MG63 (cell line): ENCODE measurements at regions not wholly inside any gene's neighbourhood (a gene's known extent, or its start where the extent isn't known, plus 50 kb on each side); places are given as distances from the start of the nearest gene placed in this dataset.

Source experiments
- DNase-seq: peaks from one replicate; pipeline ENCODE4 v3.0.0-alpha.2; 2020
- H3K27me3 ChIP-seq: fragments of 250-450 bp; sonication (Bioruptor Pico); 2 replicates; pipeline ENCODE4 v1.5.1; 2020; ENCODE audit warnings: mild to moderate bottlenecking, moderate library complexity
- H3K36me3 ChIP-seq: fragments of 250-450 bp; sonication (Bioruptor Pico); 2 replicates; pipeline ENCODE4 v1.5.1; 2020; ENCODE audit warnings: mild to moderate bottlenecking, moderate library complexity
- H3K4me3 ChIP-seq: fragments of 250-450 bp; sonication (Bioruptor Pico); 2 replicates; pipeline ENCODE4 v1.5.1; 2020; ENCODE audit warnings: mild to moderate bottlenecking, moderate library complexity
- H3K9me3 ChIP-seq: fragments of 250-450 bp; sonication (Bioruptor Pico); 2 replicates; pipeline ENCODE4 v1.5.1; 2020; ENCODE audit warnings: mild to moderate bottlenecking, moderate library complexity

DNA sequence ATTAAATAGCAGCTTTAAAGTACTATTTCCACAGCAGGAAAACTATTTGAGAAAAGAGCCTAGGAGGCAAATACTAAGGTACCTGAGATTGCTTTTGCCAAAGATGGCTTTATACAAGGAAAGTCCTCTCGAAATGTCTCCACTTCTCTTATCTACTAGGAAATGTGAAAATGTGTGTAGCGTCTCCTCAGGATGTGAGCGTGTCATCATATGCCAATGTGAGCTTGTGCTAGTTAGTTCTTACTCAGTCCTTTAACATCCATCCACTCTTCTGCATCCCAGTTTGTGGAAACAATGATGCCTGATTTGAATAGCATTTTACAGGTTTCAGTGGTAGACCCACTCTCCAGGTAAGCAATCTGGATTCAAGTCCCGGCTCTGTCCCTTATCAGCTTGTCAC lies 421.0 kb downstream of the DYNC2H1 start:
- no peak overlapping the region for H3K4me3 ChIP-seq
- DNase-seq: no peak
- no peaks in the 10 kb centered on the region for H3K27me3 ChIP-seq
- no peaks in the 10 kb centered on the region for H3K9me3 ChIP-seq
- H3K36me3 ChIP-seq: no peaks in the 10 kb centered on the region

DNA sequence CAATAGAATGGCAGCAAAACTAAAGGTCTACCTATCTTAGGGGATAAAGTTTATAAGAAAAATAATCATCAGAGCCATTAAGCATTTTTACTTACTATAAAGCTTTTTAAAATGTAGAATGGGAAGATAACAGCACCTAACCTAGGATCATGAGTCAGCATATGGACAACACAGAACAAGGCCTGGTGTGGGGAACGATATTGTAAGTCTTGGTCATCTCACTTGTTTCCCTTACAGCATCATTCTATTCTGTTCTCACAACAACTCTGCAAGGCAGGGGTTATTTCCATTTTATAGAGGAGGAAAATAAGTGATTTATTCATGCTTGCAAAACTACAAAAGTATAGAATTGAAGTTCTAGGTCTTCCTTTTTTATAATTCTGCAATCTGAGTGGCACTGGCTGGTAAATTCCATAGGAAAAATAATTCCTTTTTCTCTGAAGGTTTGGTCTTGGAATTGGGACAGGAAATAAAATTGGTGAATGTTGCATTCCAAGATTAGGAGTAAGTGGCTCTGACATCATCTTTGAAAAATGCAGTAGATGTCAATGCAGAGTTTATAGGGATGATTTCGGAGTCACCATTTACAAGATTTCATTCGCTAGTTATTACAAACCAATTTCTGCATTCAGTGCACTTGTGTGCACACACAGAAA lies 423.0 kb downstream of the DYNC2H1 start:
- H3K36me3 ChIP-seq: no peaks in the 10 kb centered on the region
- H3K9me3 ChIP-seq: no peaks in the 10 kb centered on the region
- peak; percentile 2 for DNase-seq
- no peak overlapping the region for H3K4me3 ChIP-seq
- H3K27me3 ChIP-seq: no peaks in the 10 kb centered on the region

DNA sequence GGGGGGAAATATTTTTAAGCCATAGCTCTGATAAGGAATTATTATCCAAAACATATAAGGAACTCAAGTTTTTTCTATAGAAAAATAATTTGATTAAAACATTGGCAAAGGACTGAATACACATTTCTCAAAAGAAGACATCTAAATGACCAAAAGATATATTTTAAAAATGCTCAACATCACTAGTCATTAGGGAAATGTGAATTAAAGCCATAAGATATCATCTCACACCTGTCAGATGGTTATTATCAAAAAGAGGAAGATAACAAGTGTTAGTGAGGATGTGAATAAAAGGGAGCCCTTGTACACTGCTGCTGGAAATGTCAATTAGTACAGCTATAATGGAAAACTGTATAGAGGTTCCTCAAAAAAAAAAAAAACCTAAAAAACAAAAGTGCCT lies 425.0 kb downstream of the DYNC2H1 start:
- DNase-seq: no peak
- H3K27me3 ChIP-seq: no peaks in the 10 kb centered on the region
- no peaks in the 10 kb centered on the region for H3K9me3 ChIP-seq
- no peak overlapping the region for H3K4me3 ChIP-seq
- no peaks in the 10 kb centered on the region for H3K36me3 ChIP-seq

DNA sequence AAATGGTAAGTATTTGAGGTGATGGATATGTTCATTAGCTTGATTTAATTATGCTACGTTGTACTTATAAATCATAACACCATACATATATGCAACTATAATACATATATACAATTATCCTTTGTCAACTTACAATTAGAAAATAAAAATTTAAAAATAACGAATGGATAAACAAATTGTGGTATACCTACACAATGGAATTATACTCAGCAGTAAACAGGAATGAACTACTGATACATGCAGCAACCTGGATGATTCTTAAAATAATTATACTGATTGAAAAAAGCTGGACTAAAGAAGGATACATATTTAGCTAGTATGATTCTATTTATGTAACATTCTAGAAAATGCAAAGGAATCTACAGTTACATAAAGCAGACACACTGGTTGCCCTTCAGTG lies 425.7 kb downstream of the DYNC2H1 start:
- no peaks in the 10 kb centered on the region for H3K9me3 ChIP-seq
- no peaks in the 10 kb centered on the region for H3K36me3 ChIP-seq
- H3K27me3 ChIP-seq: no peaks in the 10 kb centered on the region
- H3K4me3 ChIP-seq: no peak overlapping the region
- DNase-seq: no peak

DNA sequence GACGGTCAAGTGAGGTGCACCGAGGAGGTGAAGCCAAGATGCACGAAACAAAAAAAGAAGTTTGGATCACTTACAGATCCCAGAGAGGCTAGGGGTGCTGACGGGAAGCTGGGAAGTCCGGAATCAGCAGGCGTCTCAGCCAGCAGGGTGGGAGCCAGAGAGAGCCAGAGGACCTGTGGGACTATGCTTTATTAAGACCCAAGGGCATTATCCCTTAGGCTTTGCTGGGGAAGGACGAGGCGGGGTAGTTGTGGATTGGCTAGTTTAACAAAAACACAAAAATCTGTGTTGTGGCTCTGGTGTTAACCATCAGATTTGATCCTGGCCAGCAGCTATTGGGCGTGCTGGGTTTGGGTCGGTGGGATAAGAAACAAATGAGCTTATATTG lies 427.1 kb downstream of the DYNC2H1 start:
- Histone ChIP-seq H3K4me3 (no peak overlapping the region; the same call in 1 of the 2 replicates), H3K27me3 (no peaks in the 10 kb centered on the region), H3K36me3 (no peaks in the 10 kb centered on the region), H3K9me3 (no peaks in the 10 kb centered on the region)
- peak; percentile 3 for DNase-seq

DNA sequence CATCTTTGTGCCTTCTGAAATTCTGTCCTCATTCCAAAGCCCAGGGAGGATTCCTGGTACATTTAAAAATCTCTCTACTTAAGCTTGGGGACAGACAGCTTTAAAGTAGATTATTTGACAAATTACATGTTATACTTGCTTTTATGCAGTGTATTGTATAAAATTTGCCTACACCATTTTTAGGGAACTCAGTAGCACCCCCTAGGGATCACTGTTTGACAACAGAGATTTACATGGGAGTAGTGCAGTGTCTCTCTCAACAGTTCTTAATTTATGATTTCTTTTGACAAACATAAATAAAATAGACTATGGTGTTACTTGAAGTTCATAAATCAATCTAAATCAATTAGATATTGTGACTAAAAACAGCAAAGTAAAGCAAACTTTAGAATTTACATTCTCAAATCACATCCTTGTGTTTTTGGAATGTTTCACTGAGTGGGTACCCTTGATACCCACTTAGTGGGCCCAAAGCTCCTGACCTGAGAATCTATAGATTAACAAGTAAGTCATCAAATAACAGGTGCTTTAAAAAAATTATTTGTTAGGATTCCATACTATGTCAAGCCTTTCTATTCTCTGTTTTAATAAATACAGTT lies 428.8 kb downstream of the DYNC2H1 start:
- no peaks in the 10 kb centered on the region for H3K27me3 ChIP-seq
- no peaks in the 10 kb centered on the region for H3K9me3 ChIP-seq
- H3K36me3 ChIP-seq: no peaks in the 10 kb centered on the region
- DNase-seq: no peak
- no peak overlapping the region for H3K4me3 ChIP-seq

DNA sequence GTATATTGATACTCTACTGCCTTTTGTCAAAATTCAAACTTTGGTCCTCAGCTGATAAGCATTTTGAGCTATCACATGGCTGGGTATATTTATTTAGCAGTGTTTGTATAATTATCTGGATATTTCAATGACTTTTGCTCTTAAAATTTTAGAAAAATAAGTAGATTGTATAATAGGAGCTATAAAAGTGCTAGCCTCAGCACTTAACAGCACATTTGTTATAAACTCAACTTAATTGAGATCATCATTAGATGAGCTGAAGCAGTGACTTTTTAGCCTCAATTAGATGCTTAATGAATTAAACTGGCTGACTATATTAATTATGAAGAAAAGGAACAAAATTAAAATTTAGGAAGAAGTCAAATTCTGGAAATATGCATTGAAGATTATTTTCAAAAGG lies 429.9 kb downstream of the DYNC2H1 start:
- Histone ChIP-seq H3K27me3 (no peaks in the 10 kb centered on the region), H3K9me3 (no peaks in the 10 kb centered on the region), H3K4me3 (no peak overlapping the region), H3K36me3 (no peaks in the 10 kb centered on the region)
- DNase-seq: no peak

DNA sequence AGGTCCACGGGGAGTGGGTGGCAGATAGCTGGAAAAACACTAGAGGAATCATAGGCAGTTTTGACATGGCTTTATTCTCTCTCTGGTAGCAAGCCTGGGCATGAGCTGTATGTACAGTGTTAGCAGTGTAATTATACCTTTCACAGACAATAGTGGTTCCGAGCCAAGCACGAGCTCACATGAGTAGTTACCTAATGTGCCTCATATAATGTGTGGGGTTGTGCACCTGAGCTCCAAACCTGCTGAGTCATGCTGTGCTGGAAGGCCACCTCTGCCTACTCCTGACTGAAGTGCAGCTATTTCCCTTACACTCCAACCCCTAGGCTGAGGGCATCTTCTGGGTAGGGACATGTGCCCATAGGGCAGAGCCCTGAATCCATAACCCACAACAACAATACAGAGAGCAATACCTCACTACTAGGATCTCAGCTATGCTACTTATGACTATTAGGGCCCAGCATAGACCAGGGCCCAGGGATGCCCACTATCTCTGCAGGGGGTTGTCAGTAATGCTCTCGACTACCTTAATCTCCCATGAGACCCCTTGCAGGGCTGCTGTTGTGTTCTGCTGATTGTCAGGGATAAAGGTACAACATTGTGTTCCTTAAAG lies 432.1 kb downstream of the DYNC2H1 start:
- H3K9me3 ChIP-seq: no peaks in the 10 kb centered on the region
- H3K36me3 ChIP-seq: no peaks in the 10 kb centered on the region
- DNase-seq: peak; percentile 1

DNA sequence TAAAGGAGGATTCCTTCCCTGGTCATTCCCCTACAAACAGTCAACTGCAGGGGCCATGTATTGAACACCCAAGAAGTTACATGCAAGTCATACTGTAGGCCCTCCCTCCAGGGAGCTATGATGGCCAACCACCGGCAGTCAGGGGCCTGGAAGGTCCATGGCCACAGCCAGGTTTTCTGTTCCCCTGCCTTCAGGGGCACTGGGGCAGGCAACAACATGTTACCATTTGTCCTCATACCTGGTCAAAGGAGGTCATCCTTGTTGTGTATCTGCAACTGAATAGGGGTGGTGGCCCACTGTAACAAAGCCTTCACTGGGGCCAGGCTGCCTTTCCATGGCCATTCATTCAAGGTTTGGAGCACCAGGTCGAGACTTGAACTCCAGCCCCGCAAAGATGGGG lies 433.6 kb downstream of the DYNC2H1 start:
- H3K9me3 ChIP-seq: no peaks in the 10 kb centered on the region
- DNase-seq: no peak
- no peaks in the 10 kb centered on the region for H3K36me3 ChIP-seq
- no peaks in the 10 kb centered on the region for H3K27me3 ChIP-seq
- H3K4me3 ChIP-seq: no peak overlapping the region

More for the DNA sequence above, 432.1 kb downstream of the DYNC2H1 start:
- H3K4me3 ChIP-seq: no peak overlapping the region
- H3K27me3 ChIP-seq: no peaks in the 10 kb centered on the region

DNA sequence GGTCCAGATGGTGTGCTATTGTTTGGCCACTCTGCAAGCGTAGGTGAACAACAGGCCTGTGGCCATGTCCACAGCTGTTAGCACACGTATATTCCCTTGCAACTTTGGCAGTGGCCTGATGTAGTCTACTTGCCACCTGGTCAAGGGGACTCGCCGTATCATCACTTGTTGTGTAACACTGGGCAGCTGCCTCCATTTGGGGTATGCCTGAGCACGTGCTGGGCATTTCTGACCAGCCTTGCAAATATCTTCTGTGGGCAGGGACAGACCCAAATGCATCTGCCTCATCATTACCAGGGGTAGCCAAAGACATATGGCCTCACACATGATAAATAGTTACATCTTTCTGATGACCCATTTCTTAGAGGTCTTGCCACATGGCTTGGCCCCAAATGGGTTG lies 434.2 kb downstream of the DYNC2H1 start:
- H3K27me3 ChIP-seq: no peaks in the 10 kb centered on the region
- H3K36me3 ChIP-seq: no peaks in the 10 kb centered on the region
- H3K9me3 ChIP-seq: no peaks in the 10 kb centered on the region
- no peak for DNase-seq
- H3K4me3 ChIP-seq: no peak overlapping the region

DNA sequence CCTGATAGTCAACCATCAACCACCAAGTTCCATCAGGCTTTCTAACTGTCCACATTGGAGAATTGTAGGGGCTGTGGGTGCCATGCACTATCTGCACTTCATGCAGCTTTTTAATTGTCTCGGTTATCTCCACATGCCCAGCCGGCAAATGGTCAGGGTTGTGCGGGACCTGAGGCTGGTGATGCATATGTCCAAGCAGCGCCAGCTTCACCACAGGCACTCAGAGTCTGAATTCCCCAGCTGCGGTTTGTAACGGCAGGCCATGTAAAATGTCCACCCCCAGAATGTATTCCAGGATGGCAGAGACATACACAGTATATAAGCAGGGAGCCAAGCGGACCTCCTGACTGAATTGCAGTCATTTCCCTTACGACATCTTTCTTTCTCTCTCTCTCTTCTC lies 435.6 kb downstream of the DYNC2H1 start:
- peak; percentile 41 for DNase-seq
- Histone ChIP-seq H3K27me3 (no peaks in the 10 kb centered on the region), H3K9me3 (no peaks in the 10 kb centered on the region), H3K4me3 (no peak overlapping the region), H3K36me3 (no peaks in the 10 kb centered on the region)

DNA sequence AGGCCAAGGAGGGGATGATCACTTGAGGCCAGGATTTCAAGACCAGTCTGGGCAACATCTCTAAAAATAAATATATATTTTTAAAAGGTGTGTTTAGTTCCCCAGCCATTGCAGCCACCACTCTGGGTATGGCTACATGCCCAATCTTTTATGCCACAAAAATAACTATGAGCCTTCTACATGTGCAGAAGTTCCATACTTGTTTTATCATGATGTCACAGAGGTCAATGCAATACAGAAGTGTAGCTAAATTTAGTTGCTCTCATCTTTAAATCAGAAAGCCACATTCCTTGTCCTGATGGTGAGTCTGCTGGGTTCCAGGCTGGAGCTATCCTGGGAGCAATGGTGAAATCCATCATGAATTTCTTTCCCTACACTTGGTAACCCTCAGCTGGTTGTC lies 436.3 kb downstream of the DYNC2H1 start:
- Histone ChIP-seq H3K4me3 (no peak overlapping the region), H3K27me3 (no peaks in the 10 kb centered on the region), H3K36me3 (no peaks in the 10 kb centered on the region), H3K9me3 (no peaks in the 10 kb centered on the region)
- DNase-seq: no peak

DNA sequence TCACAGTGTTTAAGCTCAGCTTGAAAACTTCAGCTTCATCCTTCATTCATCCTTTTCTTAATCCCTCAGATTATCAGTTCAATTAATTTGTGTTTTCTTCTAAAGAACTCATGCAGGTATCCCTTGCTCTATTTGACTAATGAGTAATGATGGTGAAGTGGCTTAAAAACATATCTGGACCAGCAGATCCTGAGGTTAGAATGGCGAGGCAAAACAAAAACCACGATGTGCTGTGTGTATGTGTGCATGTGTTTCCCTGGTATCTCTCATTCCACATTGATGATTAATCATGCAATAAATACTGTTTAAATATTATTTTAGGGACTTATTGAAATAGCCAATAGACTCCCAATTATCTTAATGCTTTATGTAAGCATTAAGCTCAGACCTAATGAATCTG lies 437.0 kb downstream of the DYNC2H1 start:
- Histone ChIP-seq H3K27me3 (no peaks in the 10 kb centered on the region), H3K4me3 (no peak overlapping the region), H3K36me3 (no peaks in the 10 kb centered on the region), H3K9me3 (no peaks in the 10 kb centered on the region)
- DNase-seq: no peak

DNA sequence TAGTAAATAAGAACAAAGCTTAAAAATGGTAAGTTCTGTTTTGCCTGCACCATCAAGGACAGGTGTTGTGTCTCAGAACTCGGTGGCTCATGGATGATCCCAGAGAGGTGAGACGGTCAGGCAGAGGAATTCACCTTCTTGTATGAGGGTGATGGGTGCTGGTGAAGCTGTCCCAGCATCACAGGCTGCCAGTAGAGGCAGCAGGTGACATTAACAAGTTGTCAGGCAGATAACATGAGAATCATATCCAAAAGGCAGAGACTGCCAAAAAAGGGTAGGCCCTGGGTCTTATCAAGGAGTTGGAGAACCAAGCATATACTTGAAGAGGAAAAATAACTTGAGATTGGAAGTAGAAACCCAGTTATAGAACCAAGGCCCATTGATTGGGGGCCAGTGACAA lies 437.8 kb downstream of the DYNC2H1 start:
- no peak for DNase-seq
- Histone ChIP-seq H3K9me3 (no peaks in the 10 kb centered on the region), H3K4me3 (no peak overlapping the region), H3K27me3 (no peaks in the 10 kb centered on the region), H3K36me3 (no peaks in the 10 kb centered on the region)

DNA sequence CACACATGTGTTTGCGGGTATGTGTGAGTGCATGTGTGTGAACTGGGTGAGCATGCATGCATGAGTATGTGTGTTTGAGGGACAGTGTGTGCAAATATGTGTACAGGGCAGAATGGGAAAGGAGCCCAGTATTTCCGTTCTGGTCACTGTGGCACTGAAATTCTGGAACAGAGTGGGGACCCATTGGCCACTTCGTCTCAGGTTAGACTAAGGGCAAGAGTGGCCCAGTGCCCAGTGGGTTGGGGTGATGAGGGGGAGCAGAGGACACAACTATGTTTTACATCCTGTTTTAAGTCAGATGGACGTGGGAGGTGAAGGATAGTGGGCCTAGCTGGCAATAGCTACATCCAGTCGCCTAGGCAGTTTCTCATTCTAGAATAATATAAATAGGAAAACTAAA lies 438.5 kb downstream of the DYNC2H1 start:
- H3K9me3 ChIP-seq: no peaks in the 10 kb centered on the region
- no peak overlapping the region for H3K4me3 ChIP-seq
- no peaks in the 10 kb centered on the region for H3K36me3 ChIP-seq
- DNase-seq: no peak
- H3K27me3 ChIP-seq: no peaks in the 10 kb centered on the region

DNA sequence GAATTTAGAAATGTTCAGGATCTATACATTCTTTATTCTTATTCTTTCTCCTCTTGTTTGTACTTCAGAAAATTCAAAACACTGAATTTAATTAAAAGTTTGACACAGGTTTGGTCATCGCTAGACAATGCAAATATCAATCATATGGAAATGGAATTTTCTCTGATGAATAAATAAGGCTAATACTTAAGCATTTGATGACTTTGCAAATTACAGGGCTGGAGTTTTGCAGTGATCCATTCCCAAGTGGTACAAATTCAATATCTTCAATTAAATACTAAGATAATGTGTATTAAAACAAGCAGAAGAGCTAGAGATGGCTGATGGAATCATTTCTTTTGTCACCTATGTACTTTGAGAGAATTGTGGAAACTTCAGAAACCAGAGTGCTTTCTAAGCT lies 439.6 kb downstream of the DYNC2H1 start:
- Histone ChIP-seq H3K36me3 (no peaks in the 10 kb centered on the region), H3K9me3 (no peaks in the 10 kb centered on the region), H3K27me3 (no peaks in the 10 kb centered on the region), H3K4me3 (no peak overlapping the region)
- no peak for DNase-seq

DNA sequence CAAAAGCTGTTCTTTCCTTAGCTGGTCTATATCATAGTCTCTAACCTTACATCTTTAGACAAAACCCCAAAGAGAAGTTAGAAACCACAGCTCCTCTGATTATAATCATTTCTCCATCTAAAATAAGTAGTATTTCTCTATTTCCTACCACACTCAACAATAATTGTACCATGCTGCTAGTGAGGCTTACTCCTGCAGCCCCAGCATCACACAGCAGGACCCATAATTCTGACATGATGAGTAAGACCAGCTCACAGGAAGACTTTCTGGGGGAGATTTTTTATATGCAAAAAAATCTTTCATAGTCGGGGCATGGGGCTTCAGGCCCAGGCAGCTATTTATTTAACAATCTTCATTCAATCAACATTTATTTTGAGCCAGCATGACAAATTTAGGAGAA lies 441.6 kb downstream of the DYNC2H1 start:
- Histone ChIP-seq H3K4me3 (no peak overlapping the region), H3K27me3 (no peaks in the 10 kb centered on the region), H3K36me3 (no peaks in the 10 kb centered on the region), H3K9me3 (no peaks in the 10 kb centered on the region)
- DNase-seq: no peak

DNA sequence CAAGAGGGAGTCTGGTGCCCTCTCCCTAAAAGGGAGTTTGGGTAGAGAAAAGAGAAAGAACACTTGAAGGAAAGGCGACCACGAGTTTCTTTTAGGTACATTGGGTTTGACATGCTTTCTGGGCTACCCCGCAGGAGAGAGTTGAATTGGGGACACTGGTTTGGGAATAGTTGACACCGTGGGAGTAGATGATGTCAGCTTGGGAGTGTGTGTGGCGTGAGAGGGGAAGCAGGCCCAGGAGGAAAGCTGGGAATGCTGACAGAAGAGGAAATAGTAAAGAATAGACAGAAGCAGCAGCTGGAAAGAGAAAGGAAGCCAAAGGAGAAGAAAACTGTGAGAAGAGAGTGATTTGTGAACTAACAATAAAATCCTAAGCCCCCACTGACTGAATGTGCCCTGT lies 442.9 kb downstream of the DYNC2H1 start:
- H3K27me3 ChIP-seq: no peaks in the 10 kb centered on the region
- H3K4me3 ChIP-seq: no peak overlapping the region
- no peak for DNase-seq
- H3K9me3 ChIP-seq: no peaks in the 10 kb centered on the region
- H3K36me3 ChIP-seq: no peaks in the 10 kb centered on the region
